ENCODE measurements at regions not wholly inside any gene's neighbourhood (a gene's known extent, or its start where the extent isn't known, plus 50 kb on each side); places are given as distances from the start of the nearest gene placed in this dataset.

DNA sequence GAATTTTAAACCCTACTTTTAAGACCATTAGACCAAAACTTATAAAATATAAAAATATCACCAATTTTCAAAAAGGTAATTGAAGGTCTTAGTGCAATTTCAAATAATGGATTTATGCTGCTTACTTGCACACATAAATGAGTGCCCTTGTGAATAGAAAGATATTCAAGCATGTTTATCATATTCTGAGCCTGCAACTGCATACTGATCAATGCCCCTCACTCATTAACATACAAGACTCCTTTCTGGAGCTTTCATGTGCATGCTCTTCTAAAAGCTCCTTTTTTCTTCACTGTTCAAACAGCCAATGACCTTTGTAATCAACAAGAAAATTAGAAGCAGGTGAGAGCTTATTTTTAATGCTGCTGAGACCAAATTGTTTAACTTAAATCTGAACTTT lies 1139.3 kb downstream of the HACE1 start:
- TF ChIP-seq, protein P1, sequence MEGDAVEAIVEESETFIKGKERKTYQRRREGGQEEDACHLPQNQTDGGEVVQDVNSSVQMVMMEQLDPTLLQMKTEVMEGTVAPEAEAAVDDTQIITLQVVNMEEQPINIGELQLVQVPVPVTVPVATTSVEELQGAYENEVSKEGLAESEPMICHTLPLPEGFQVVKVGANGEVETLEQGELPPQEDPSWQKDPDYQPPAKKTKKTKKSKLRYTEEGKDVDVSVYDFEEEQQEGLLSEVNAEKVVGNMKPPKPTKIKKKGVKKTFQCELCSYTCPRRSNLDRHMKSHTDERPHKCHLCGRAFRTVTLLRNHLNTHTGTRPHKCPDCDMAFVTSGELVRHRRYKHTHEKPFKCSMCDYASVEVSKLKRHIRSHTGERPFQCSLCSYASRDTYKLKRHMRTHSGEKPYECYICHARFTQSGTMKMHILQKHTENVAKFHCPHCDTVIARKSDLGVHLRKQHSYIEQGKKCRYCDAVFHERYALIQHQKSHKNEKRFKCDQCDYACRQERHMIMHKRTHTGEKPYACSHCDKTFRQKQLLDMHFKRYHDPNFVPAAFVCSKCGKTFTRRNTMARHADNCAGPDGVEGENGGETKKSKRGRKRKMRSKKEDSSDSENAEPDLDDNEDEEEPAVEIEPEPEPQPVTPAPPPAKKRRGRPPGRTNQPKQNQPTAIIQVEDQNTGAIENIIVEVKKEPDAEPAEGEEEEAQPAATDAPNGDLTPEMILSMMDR (IDR thresholded peaks at IDR 0.05; ENCODE audit: low read length) = no peak
- TF ChIP-seq EZH2 (IDR thresholded peaks at IDR 0.05; ENCODE audit: borderline replicate concordance, low read length) = no peak

Data from OCI-LY1 (cell line).